Prostate gland (tissue), 2 donors: ENCODE measurements at regions not wholly inside any gene's neighbourhood (a gene's known extent, or its start where the extent isn't known, plus 50 kb on each side); places are given as distances from the start of the nearest gene placed in this dataset.
"Not testable (repeated sequence)": the region's sequence is repeated elsewhere in the genome, so short reads cannot be mapped to it uniquely, and the experiment has no call there.

Experiments
- DNase-seq: peaks from one replicate; pipeline ENCODE4 v3.0.0-alpha.2; 2019; ENCODE audit warnings: low spot score
- H3K27ac ChIP-seq, 2 donors: fragments of 200-600 bp; sonication (generic); 2 replicates each; pipeline ENCODE4 v1.5.1; 2017 to 2019
- H3K27me3 ChIP-seq: fragments of 200-600 bp; sonication (generic); replicated peaks from 2 replicates; pipeline ENCODE4 v1.5.1; 2019; ENCODE audit not compliant: insufficient read depth
- H3K36me3 ChIP-seq, 2 donors: fragments of 200-600 bp; sonication (generic); 1 replicate in 1 of 2; 2 replicates in 1 of 2; pipeline versions ENCODE4 v1.5.1 to v1.8.1; 2017 to 2019
- H3K4me1 ChIP-seq: fragments of 200-600 bp; sonication (generic); replicated peaks from 2 replicates; pipeline ENCODE4 v1.5.1; 2019
- H3K4me3 ChIP-seq, 2 donors: fragments of 200-600 bp; sonication (generic); 2 replicates each; pipeline ENCODE4 v1.5.1; 2017 to 2019
- H3K9me3 ChIP-seq: fragments of 200-600 bp; sonication (generic); 2 replicates; pipeline ENCODE4 v1.5.1; 2017
- POLR2A ChIP-seq: fragments of 450-650 bp; IDR thresholded peaks from one replicate; pipeline ENCODE4 v1.6.1; 2016; ENCODE audit warnings: antibody characterized with exemption, mild to moderate bottlenecking
- POLR2AphosphoS5 ChIP-seq: sonication (generic); formaldehyde crosslinking; IDR thresholded peaks from one replicate; pipeline ENCODE4 v1.6.1; 2017; ENCODE audit warnings: antibody characterized with exemption
- whole genome bisulfite sequencing: methylation state at CpG from one replicate; pipeline ENCODE4 v1.1.5; 2018; 5-methylcytosine and 5-hydroxymethylcytosine counted together
- intact Hi-C: fragments of 100-400 bp; cut with DNase I; formaldehyde crosslinking; loops from one replicate; pipeline ENCODE4 v1.14.2; 2022
- TF ChIP-seq, protein P1 (sequence below), 4 experiments: fragments of 200-600 bp in 2 of 4; fragments of 450-650 bp in 2 of 4; sonication (generic) in 2 of 4; IDR thresholded peaks; 1 replicate in 3 of 4; 2 replicates in 1 of 4; pipeline ENCODE4 v1.5.1; 2016 to 2019; ENCODE audit warnings: antibody characterized with exemption in 4 of 4, mild to moderate bottlenecking in 2 of 4, moderate library complexity in 2 of 4

DNA sequence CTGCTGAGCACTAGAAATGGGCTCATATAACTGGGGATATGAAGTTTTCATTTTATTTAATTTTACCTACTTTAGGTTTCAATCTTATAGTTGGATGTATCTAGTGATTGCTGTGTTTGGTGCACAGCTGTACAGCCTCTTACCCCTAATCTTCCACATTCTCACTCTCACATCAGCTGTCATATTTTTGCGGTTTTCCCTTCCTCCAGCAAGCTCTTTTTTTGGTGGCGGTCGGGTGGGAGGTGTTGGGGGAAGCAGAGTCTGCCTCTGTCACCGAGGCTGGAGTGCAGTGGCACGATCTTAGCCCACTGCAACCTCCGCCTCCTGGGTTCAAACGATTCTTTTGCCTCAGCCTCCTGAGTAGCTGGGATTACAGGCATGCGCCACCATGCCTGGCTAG is 445.1 kb upstream of the ISX start:
- no peak overlapping the region for H3K27ac ChIP-seq
- H3K4me1 ChIP-seq, result no peaks in the 10 kb centered on the region
- DNase-seq, result no peak
- TF ChIP-seq, protein P1, sequence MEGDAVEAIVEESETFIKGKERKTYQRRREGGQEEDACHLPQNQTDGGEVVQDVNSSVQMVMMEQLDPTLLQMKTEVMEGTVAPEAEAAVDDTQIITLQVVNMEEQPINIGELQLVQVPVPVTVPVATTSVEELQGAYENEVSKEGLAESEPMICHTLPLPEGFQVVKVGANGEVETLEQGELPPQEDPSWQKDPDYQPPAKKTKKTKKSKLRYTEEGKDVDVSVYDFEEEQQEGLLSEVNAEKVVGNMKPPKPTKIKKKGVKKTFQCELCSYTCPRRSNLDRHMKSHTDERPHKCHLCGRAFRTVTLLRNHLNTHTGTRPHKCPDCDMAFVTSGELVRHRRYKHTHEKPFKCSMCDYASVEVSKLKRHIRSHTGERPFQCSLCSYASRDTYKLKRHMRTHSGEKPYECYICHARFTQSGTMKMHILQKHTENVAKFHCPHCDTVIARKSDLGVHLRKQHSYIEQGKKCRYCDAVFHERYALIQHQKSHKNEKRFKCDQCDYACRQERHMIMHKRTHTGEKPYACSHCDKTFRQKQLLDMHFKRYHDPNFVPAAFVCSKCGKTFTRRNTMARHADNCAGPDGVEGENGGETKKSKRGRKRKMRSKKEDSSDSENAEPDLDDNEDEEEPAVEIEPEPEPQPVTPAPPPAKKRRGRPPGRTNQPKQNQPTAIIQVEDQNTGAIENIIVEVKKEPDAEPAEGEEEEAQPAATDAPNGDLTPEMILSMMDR (IDR thresholded peaks at IDR 0.05), result no peak
- TF ChIP-seq POLR2A (no peak), POLR2AphosphoS5 (no peak)
- intact Hi-C loops, result no loop called here
- H3K36me3 ChIP-seq, result no peaks in the 10 kb centered on the region
- H3K27me3 ChIP-seq, result no peaks in the 10 kb centered on the region
- H3K9me3 ChIP-seq, result no peaks in the 10 kb centered on the region
- WGBS, result 89% methylated on average over 8 of the region's 8 CpGs
- no peak overlapping the region for H3K4me3 ChIP-seq

GRCh38 chr22:34622602-34623001 is 443.4 kb upstream of the ISX start:
- Histone ChIP-seq H3K27ac (no peak overlapping the region), H3K9me3 (no peaks in the 10 kb centered on the region), H3K4me1 (no peaks in the 10 kb centered on the region), H3K27me3 (no peaks in the 10 kb centered on the region), H3K4me3 (no peak overlapping the region), H3K36me3 (no peaks in the 10 kb centered on the region)
- TF ChIP-seq, protein P1 (IDR thresholded peaks at IDR 0.05), result no peak
- TF ChIP-seq POLR2A, result no peak
- no peak for TF ChIP-seq POLR2AphosphoS5
- intact Hi-C loops, result no loop called here
- no peak for DNase-seq
- WGBS, result 90% methylated on average over 4 of the region's 4 CpGs

- intact Hi-C loops, result no loop called here
- DNase-seq, result no peak
- Histone ChIP-seq H3K36me3 (no peaks in the 10 kb centered on the region), H3K27me3 (no peaks in the 10 kb centered on the region), H3K9me3 (no peaks in the 10 kb centered on the region), H3K4me3 (no peak overlapping the region), H3K27ac (no peak overlapping the region), H3K4me1 (no peaks in the 10 kb centered on the region)
- TF ChIP-seq POLR2AphosphoS5 (no peak), POLR2A (no peak)
- TF ChIP-seq, protein P1 (IDR thresholded peaks at IDR 0.05), result no peak
- WGBS, result 96% methylated on average over 4 of the region's 4 CpGs
Observed at GRCh38 chr22:34623580-34623979, 442.4 kb upstream of the ISX start.

DNA sequence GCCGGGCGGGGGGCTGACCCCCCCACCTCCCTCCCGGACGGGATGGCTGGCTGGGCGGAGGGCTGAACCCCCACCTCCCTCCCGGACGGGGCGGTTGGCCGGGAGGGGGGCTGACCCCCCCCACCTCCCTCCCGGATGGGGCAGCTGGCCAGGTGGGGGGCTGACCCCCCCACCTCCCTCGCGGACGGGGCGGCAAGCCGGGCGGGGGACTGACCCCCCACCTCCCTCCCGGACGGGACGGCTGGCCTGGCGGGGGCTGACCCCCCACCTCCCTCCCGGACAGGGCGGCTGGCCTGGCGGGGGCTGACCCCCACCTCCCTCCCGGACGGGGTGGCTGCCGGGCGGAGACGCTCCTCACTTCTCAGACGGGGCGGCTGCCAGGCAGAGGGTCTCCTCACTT is 440.1 kb upstream of the ISX start:
- H3K27ac ChIP-seq, H3K4me3 ChIP-seq, H3K4me1 ChIP-seq, H3K9me3 ChIP-seq, H3K27me3 ChIP-seq, intact Hi-C loops, H3K36me3 ChIP-seq, DNase-seq: not testable (repeated sequence)
- 98% methylated on average over 16 of the region's 30 CpGs for WGBS

- no peaks in the 10 kb centered on the region for H3K27me3 ChIP-seq
- no peaks in the 10 kb centered on the region for H3K36me3 ChIP-seq
- intact Hi-C loops, result no loop called here
- no peak for TF ChIP-seq POLR2AphosphoS5
- TF ChIP-seq, protein P1 (IDR thresholded peaks at IDR 0.05), result no peak
- no peak for TF ChIP-seq POLR2A
- H3K27ac ChIP-seq, result no peak overlapping the region
- H3K9me3 ChIP-seq, result no peaks in the 10 kb centered on the region
- no peak overlapping the region for H3K4me3 ChIP-seq
- H3K4me1 ChIP-seq, result no peaks in the 10 kb centered on the region
- 20% methylated on average over 2 of the region's 2 CpGs for WGBS
- no peak for DNase-seq
Observed at GRCh38 chr22:34638128-34638527, 427.8 kb upstream of the ISX start.
